ENCODE measurements at regions not wholly inside any gene's neighbourhood (a gene's known extent, or its start where the extent isn't known, plus 50 kb on each side); places are given as distances from the start of the nearest gene placed in this dataset.

DNA sequence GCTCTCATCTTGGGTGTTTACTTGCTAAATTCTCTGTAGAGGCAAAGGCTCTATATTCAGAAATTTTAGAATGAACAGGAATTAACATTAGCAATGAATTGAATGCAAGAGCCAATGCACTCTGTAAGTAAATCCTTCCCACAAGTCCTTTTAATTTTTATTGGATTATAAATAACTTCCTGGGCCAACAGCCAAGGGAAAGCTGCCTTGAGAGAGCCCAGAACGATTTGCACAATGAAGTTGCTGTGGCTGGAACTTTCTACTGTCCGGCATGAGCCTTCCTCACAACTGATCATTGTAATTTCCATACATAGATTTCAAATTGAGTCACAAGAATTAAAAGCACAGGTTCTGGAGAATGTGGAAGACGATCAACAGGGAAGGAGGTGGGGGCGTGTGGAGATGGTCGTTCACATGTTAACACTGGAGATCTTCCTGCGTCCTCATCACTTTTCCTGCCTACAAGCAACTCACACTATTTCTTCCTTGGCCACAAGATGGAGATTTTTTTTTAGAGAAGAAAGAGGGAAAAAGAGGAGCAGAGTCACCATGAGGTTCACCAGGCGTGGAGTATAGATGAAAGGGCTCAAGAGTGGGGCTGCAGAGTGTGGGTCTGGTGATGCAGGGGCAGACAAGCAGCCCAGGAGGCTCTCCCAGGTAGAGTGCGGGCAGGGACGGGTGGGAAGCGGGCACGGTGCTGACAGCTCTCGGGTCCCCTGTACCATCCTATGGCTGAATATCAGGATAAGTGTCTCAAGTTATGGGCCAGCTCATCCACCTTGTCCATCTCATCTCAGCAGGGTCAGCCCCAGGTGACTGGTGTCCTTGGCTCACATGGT, 110.7 kb downstream of the SOX1 start:
- H3K4me1 ChIP-seq (ENCODE audit: control insufficient read depth in 1 of 2, low read depth in 2 of 2) = no peaks in the 10 kb centered on the region
- ATAC-seq (ENCODE audit: insufficient number of reproducible peaks, low FRiP score, low read depth) = no peak
- no peaks in the 10 kb centered on the region for H3K36me3 ChIP-seq
- H3K27me3 ChIP-seq (replicated peaks; ENCODE audit: insufficient read depth) = no peaks in the 10 kb centered on the region
- H3K27ac ChIP-seq = no peak overlapping the region
- no peak overlapping the region for H3K4me3 ChIP-seq
- peaks cover 8% of the 10 kb centered on the region for H3K9me3 ChIP-seq
- no peak for DNase-seq (ENCODE audit: low spot score)
- no peak for TF ChIP-seq CTCF (IDR thresholded peaks at IDR 0.05)

GRCh38 chr13:112178769-112179168, 111.8 kb downstream of the SOX1 start:
- no peak for DNase-seq (ENCODE audit: low spot score)
- no peak for ATAC-seq (ENCODE audit: insufficient number of reproducible peaks, low FRiP score, low read depth)
- TF ChIP-seq CTCF (IDR thresholded peaks at IDR 0.05) = no peak
- peaks cover 7% of the 10 kb centered on the region for H3K9me3 ChIP-seq
- H3K36me3 ChIP-seq = no peaks in the 10 kb centered on the region
- H3K27me3 ChIP-seq (replicated peaks; ENCODE audit: insufficient read depth) = no peaks in the 10 kb centered on the region
- H3K4me3 ChIP-seq = no peak overlapping the region
- H3K27ac ChIP-seq = no peak overlapping the region
- no peaks in the 10 kb centered on the region for H3K4me1 ChIP-seq (ENCODE audit: control insufficient read depth in 1 of 2, low read depth in 2 of 2)

GRCh38 chr13:112179421-112179820, 112.5 kb downstream of the SOX1 start:
- no peak for TF ChIP-seq CTCF (IDR thresholded peaks at IDR 0.05)

GRCh38 chr13:112179995-112180394, 113.0 kb downstream of the SOX1 start:
- no peak for ATAC-seq (ENCODE audit: insufficient number of reproducible peaks, low FRiP score, low read depth)
- Histone ChIP-seq H3K9me3 (no peaks in the 10 kb centered on the region), H3K36me3 (no peaks in the 10 kb centered on the region), H3K27ac (no peak overlapping the region), H3K27me3 (replicated peaks; ENCODE audit: insufficient read depth) (no peaks in the 10 kb centered on the region), H3K4me3 (no peak overlapping the region), H3K4me1 (ENCODE audit: control insufficient read depth in 1 of 2, low read depth in 2 of 2) (no peaks in the 10 kb centered on the region)
- no peak for DNase-seq (ENCODE audit: low spot score)
- TF ChIP-seq CTCF (IDR thresholded peaks at IDR 0.05) = no peak

More at GRCh38 chr13:112179421-112179820, 112.5 kb downstream of the SOX1 start:
- Histone ChIP-seq H3K27me3 (replicated peaks; ENCODE audit: insufficient read depth) (no peaks in the 10 kb centered on the region), H3K4me3 (no peak overlapping the region), H3K27ac (no peak overlapping the region), H3K4me1 (ENCODE audit: control insufficient read depth in 1 of 2, low read depth in 2 of 2) (no peaks in the 10 kb centered on the region), H3K36me3 (no peaks in the 10 kb centered on the region), H3K9me3 (peaks cover under 1% of the 10 kb centered on the region)
- ATAC-seq (ENCODE audit: insufficient number of reproducible peaks, low FRiP score, low read depth) (no peak), DNase-seq (ENCODE audit: low spot score) (no peak)

DNA sequence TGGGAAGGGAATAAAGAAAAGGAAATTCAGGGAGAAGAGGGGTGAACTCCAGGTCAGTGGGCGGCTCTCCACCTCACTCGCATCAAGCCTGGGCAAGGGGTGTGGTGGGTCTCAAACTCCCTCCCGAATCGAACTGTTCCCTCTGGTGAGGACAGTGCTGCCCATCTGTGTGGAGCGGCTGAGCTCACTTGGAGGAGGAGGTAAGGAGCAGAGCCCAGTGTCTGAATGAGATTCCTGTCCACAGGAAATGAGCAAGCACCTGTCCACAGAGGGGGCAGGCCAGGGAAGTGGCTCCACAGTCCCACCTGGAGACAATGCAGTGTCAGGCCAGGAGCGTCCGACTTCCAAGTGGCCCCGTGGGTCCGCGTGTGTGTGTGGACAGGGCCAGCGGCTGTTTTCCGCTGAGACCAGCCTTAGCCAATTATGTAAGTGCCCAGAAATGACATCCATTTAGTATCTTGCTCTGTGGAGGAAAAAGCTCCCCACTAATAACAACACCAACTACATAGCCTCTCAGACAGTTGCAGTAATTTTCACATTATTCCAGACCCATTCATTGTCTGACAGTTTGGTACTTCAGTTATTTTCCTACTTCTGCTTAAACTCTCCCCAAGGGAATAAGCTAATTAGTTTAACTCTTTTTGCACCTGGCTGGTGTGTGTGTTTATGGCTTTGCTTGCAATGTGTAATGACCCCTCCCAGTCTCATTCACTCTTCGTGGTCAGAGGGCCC, 114.6 kb downstream of the SOX1 start:
- ATAC-seq (ENCODE audit: insufficient number of reproducible peaks, low FRiP score, low read depth) (no peak), DNase-seq (ENCODE audit: low spot score) (no peak)
- Histone ChIP-seq H3K27ac (no peak overlapping the region), H3K36me3 (no peaks in the 10 kb centered on the region), H3K9me3 (no peaks in the 10 kb centered on the region), H3K27me3 (replicated peaks; ENCODE audit: insufficient read depth) (no peaks in the 10 kb centered on the region), H3K4me3 (no peak overlapping the region), H3K4me1 (ENCODE audit: control insufficient read depth in 1 of 2, low read depth in 2 of 2) (no peaks in the 10 kb centered on the region)
- no peak for TF ChIP-seq CTCF (IDR thresholded peaks at IDR 0.05)

Data from thoracic aorta (tissue), 2 donors.